HCT116 (cell line): ENCODE measurements at regions not wholly inside any gene's neighbourhood (a gene's known extent, or its start where the extent isn't known, plus 50 kb on each side); places are given as distances from the start of the nearest gene placed in this dataset.

Source experiments
- CTCF ChIP-seq, 3 experiments: fragments of 200-600 bp in 1 of 3; sonication (generic) in 1 of 3; IDR thresholded peaks in 2 of 3; conservative IDR thresholded peaks in 1 of 3; 2 replicates each; pipeline ENCODE4 v1.5.1; 2012 to 2017; ENCODE audit warnings: low read depth in 2 of 3, low read length in 2 of 3, antibody characterized with exemption in 1 of 3, borderline replicate concordance in 1 of 3, control low read depth in 1 of 3, mild to moderate bottlenecking in 1 of 3, mixed read lengths in 1 of 3, mixed run types in 1 of 3, moderate library complexity in 1 of 3; ENCODE audit not compliant: insufficient read depth in 1 of 3
- EGR1 ChIP-seq: IDR thresholded peaks from 2 replicates; pipeline ENCODE4 v1.6.1; 2012; ENCODE audit warnings: low read depth
- EZH2 ChIP-seq: fragments of 200-600 bp; sonication (generic); IDR thresholded peaks from 2 replicates; pipeline ENCODE4 v1.6.1; 2017; ENCODE audit warnings: antibody characterized with exemption, mixed run types
- EZH2phosphoT487 ChIP-seq: fragments of 200-600 bp; IDR thresholded peaks from 2 replicates; pipeline ENCODE4 v1.6.1; 2018; ENCODE audit warnings: antibody characterized with exemption, borderline replicate concordance
- SP1 ChIP-seq: IDR thresholded peaks from 2 replicates; pipeline ENCODE4 v1.6.1; 2012; ENCODE audit warnings: low read depth
- SRF ChIP-seq: IDR thresholded peaks from 2 replicates; pipeline ENCODE4 v1.6.1; 2012; ENCODE audit warnings: low read depth
- YY1 ChIP-seq: IDR thresholded peaks from 2 replicates; pipeline ENCODE4 v1.6.1; 2011; ENCODE audit warnings: low read length, low read depth, moderate library complexity, mild to moderate bottlenecking; ENCODE audit not compliant: insufficient replicate concordance; ENCODE audit errors: extremely low read depth
- ZBTB33 ChIP-seq: IDR thresholded peaks from 2 replicates; pipeline ENCODE4 v1.6.1; 2011; ENCODE audit warnings: mild to moderate bottlenecking, low read length, moderate library complexity; ENCODE audit not compliant: insufficient replicate concordance; ENCODE audit errors: extremely low read depth
- ZFX ChIP-seq: fragments of 450-650 bp; IDR thresholded peaks from 2 replicates; pipeline ENCODE4 v1.6.1; 2017

GRCh38 chr3:34038131-34038530, 239.7 kb downstream of the PDCD6IP start:
- TF ChIP-seq EGR1 (no peak), CTCF (IDR thresholded peaks at IDR 0.05 in 2 of 3, conservative IDR thresholded peaks at IDR 0.05 in 1 of 3; ENCODE audit: borderline replicate concordance in 1 of 3, insufficient read depth in 1 of 3, low read depth in 2 of 3, low read length in 2 of 3) (no peak), EZH2 (no peak), SRF (no peak), ZBTB33 (no peak), ZFX (no peak), EZH2phosphoT487 (no peak), SP1 (no peak), YY1 (no peak)
